Astrocyte of the hippocampus (primary cell): ENCODE measurements at regions not wholly inside any gene's neighbourhood (a gene's known extent, or its start where the extent isn't known, plus 50 kb on each side); places are given as distances from the start of the nearest gene placed in this dataset.
"Not testable (repeated sequence)": the region's sequence is repeated elsewhere in the genome, so short reads cannot be mapped to it uniquely, and the experiment has no call there.

Experiments
- DNase-seq: peaks from one replicate; pipeline ENCODE4 v3.0.0; 2011; ENCODE audit warnings: low read depth, low spot score

GRCh38 chr12:4191642-4192041 is 81.9 kb upstream of the CCND2 start:
- DNase-seq = no peak

GRCh38 chr12:4191149-4191548 is 82.4 kb upstream of the CCND2 start:
- no peak for DNase-seq

- DNase-seq = no peak
Observed at GRCh38 chr12:4190366-4191063, 83.0 kb upstream of the CCND2 start.

GRCh38 chr12:4189721-4190120 is 83.8 kb upstream of the CCND2 start:
- no peak for DNase-seq

DNA sequence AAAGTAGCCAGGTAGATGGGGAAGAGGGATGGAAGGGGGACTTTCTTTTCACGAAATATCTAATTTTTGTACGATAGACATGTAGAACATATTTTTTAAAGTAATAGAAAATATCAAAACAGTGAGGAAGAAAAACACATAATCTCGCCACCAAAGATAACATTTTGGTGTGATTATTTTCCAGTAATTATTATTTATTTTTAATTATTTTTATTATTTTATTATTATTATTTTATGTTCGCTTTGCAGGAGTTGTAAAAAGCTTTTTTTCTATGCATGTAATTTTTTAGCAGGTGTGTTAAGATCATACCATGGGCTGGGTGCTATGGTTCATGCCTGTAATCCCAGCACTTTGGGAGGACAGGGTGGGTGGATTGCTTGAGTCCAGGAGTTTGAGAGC is 85.6 kb upstream of the CCND2 start:
- no peak for DNase-seq

DNA sequence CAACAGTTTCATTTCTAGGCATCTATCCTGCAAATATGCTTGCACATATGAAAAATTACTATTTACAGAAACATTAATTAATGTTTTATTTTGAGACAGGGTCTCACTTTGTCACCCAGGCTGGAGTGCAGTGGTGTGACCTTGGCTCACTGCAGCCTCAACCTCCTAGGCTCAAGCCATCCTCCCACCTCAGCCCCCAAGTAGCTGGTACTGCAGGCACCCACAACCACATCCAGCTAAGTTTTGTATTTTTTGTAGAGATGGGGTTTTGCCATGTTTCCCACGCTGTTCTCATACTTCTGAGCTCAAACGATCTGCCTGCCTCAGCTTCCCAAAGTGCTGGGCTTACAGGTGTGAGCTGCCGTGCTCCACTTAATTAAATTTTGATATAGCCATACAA is 86.2 kb upstream of the CCND2 start:
- DNase-seq = not testable (repeated sequence)

GRCh38 chr12:4178424-4179170 is 95.0 kb upstream of the CCND2 start:
- DNase-seq = no peak

- no peak for DNase-seq
Observed at GRCh38 chr12:4177262-4177661, 96.3 kb upstream of the CCND2 start.

DNA sequence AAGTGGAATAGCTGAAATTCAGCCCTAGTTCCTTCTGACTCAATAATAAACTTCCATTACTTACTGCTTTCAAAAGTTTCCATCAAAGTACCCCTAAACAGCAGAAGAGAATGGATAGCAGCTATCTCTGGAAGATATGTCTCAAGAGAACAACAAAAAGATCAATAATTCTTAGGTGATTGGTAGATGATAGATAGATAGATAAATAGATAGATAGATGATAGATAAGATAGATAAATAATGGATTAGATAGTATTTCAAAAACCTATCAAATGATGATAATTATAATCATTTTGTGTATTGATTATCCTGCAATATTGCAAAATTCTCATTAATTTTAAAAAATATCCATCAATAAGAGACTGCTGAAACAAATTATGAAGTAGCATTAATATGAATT is 97.4 kb upstream of the CCND2 start:
- no peak for DNase-seq

DNA sequence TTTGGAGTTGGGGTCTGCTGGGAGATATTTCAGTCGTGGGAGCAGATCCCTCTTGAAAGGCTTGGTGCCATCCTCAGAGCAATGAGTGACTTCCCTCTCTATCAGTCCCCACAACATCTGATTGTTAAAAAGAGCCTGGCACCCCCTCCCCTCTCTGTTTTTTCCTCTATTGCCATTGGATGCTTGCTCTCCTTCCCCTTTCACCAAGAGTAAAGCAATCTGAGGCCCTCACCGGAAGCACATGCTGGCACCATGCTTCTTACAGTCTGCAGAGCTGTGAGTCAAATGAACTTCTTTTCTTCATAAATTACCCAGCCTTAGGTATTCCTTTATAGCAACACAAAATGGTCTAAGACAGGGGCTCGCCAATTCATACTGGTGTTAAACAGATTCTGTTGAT is 99.1 kb upstream of the CCND2 start:
- DNase-seq = no peak

GRCh38 chr12:4172999-4173398 is 100.6 kb upstream of the CCND2 start:
- peak; percentile 11 for DNase-seq

DNA sequence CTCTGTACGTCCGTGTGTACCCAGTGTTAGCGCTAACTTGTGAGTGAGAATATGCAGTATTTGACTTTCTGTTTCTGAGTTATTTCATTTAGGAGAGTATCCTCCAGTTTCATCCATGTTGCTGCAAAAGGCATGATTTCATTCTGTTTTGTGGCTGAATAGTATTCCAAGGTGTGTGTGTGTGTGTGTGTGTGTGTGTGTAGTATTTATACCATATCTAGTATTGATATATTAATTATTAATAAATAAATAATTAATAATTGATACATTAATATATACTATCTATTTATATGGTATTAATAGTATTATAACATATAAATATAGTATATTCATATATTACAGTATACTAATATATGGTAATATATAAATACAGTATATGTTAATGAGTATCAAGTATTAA is 101.8 kb upstream of the CCND2 start:
- DNase-seq = no peak

DNA sequence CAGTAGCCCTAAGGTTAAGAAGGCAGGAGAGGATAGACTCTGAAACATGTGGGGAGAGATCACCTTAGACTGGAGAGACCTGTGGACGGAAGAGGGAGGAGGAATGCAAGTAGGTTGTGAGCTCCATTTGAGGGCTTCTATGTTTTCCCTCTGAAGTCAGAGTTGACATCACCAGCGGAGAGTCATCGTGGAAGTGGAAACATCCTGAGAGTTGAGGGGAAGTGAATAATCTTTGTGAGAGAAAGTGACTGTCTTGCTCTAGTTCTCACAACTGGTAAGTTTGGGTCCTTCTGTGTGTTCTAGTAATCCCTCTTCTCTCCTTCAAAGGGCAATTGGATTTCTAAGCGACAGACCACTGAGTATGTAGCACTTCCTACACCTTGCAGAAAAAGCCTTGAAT is 103.6 kb upstream of the CCND2 start:
- no peak for DNase-seq

DNA sequence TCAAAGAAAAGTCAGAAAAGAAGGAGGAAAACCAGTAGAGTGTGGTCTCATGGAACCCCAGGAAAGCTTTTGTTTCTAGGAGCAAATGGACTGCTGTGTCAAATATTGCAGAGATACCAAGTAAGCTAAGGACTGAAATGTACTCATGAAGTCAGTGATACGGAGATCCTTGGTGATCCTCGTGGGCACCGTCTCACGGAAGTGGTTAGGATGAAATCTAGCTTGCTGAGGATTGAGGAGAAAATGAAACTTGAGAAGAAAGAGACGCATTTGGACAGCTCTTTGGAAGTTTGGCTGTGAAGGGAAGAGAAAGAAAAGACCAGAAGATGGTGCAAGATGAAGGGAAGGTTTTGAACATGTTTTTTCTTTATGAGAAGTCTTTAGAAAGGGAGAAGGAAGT is 104.0 kb upstream of the CCND2 start:
- DNase-seq = no peak

DNA sequence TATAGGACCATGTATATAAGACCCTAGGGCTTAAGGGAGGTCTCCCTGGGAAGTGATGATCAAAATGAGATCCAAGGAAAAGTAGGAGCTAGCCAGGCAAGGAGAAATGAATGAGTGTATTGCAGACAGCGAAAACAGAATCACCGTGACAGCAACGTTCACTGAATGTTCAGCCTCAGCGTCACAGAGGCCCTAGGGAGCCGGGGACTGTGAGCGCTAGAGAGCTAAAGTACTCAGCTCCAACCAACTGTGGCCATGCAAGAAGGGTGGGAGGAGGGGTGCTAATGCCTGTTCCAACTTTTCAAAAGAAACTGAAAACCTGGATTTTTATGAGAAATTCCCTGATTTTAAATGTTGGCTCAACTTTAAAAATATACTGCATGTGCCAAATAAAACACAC is 105.5 kb upstream of the CCND2 start:
- no peak for DNase-seq

DNA sequence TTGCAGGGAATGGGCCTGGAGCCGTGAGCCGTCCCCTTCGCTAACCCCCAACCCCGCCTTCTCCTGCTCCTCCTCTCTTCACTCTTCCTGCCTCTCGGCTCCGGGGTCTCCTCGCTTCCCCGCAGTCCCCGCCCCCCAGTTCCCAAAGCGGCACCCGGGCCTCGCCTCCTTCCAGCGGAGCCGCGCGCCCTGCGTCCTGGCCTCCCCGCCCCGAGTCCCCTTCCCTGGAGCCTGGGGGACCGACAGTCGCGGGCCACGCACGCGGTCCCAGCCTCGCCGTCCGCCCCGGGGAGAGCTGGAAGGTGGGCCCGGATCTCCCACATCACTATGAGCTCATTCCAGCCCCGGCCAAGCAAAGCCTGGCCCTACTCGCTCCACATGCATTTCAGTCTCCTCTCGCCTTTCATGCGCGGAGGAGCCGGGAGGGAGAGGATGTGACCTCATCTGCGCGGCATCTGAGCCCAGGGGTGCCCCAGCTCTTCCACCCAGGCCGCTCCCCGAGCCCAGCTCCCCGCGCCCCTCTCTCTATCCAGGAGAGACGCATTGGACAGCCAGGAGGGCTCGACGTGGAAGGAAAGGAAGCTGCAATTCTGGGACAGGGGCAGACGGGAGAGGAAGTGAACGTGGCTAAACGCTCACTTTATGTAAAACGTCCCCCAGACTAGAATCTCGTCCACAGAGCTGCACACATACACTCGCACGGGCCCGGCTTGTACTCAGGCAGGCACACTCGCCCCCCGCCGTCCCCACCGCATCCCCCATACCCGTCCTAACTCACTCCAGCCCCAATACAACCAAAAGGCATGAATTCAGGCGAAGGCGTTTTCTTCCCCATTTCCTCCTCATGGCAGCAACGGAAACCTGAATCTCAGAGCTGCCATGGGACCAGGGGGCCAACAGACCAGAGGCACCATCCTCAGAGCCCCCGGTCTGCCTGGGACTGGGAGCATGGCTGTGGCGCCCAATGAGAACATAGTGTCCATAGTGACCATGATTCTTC is 108.7 kb upstream of the CCND2 start:
- DNase-seq = peak; percentile 87

GRCh38 chr12:4164188-4164558 is 109.4 kb upstream of the CCND2 start:
- no peak for DNase-seq

DNA sequence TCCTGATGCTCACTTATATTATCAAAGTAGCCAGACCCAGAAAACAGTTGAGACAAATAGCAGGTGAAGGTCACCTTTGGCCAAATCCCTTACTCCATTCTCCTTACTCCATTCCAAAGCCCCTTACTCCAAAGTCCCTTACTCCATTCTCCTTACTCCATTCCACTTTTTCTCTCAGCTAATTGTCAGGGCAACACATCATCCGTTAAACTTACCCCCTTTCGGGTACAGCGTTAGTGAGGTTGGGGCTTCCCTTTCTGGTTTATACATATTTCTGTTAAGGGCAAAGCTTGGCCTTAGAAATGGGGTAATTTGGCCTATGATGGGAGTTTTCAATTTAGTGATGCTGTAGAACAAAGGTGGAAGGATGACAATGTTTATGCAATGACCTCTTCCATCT is 111.8 kb upstream of the CCND2 start:
- no peak for DNase-seq

GRCh38 chr12:4160314-4161040 is 113.1 kb upstream of the CCND2 start:
- no peak for DNase-seq

DNA sequence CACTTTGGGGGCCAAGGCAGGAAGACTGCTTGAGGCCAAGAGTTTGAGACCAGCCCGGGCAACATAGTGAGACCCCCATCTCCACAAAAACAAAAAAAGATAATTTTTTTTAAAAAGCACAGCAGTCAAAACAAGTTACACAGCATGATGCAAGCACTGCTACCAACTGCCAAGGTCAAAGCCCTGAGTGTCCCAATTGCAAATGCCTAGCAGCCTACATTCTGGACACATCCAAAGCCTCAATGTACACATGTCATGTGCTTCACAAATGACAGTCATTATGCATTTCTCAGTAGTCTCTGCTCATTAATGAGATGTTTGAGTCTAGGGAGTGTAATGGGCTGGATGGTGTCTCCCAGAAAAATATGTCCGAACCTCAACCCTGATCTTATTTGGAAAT is 113.7 kb upstream of the CCND2 start:
- DNase-seq = no peak

- no peak for DNase-seq
Observed at GRCh38 chr12:4158306-4158705, 115.3 kb upstream of the CCND2 start.

DNA sequence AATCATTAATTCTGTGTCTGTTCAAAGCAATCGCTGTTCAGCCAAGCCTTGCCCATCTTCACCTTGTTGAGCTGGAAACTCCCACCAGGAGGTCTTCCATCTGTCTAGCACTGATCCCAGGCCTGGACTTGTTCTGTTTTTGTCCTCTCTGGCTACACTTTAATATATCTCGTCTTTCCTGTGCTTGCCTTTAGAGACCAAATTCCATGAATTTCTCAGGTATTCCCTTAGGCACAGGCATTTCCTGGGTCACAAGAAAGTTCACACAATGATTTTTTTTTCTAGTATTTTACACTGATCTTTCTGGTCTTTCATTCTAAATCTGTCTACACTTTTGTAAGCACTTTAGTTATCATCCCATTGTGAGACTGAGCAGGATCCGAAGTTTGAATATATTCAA is 116.4 kb upstream of the CCND2 start:
- no peak for DNase-seq
